WTC11 (cell line): ENCODE measurements at regions not wholly inside any gene's neighbourhood (a gene's known extent, or its start where the extent isn't known, plus 50 kb on each side); places are given as distances from the start of the nearest gene placed in this dataset.

Experiments
- ATAC-seq: fragments of 200-7000 bp; cut with Tn5 transposase; 2 replicates; pipeline ENCODE4 v1.10.0; 2021; ENCODE audit warnings: mild to moderate bottlenecking, moderate library complexity
- CTCF ChIA-PET: fragments of 300-600 bp; sonication (Branson Sonifier 250); formaldehyde crosslinking; loops from one replicate; lab custom pipeline; 2021; ENCODE audit warnings: antibody characterized with exemption; lab: Charles Lee
- POLR2A ChIA-PET: fragments of 350-600 bp; sonication (Branson Sonifier 250); formaldehyde crosslinking; loops from one replicate; lab custom pipeline; 2021; ENCODE audit warnings: antibody characterized with exemption; lab: Charles Lee
- DNase-seq: peaks from one replicate; pipeline ENCODE4 v3.0.0; 2021; ENCODE audit warnings: low spot score
- H3K27ac Mint-ChIP-seq: 2 replicates; pipeline ENCODE4 v1.8.0; 2021; ENCODE audit warnings: mixed read lengths
- H3K27me3 Mint-ChIP-seq: 2 replicates; pipeline ENCODE4 v1.8.0; 2021; ENCODE audit warnings: low read depth, mild to moderate bottlenecking, moderate library complexity, mixed read lengths
- H3K36me3 Mint-ChIP-seq: 2 replicates; pipeline ENCODE4 v1.8.0; 2021; ENCODE audit warnings: mixed read lengths
- H3K4me1 Mint-ChIP-seq: 2 replicates; pipeline ENCODE4 v1.8.0; 2022; ENCODE audit warnings: mixed read lengths
- H3K4me3 Mint-ChIP-seq: 2 replicates; pipeline ENCODE4 v1.8.0; 2021; ENCODE audit warnings: mild to moderate bottlenecking, moderate library complexity, mixed read lengths
- H3K9me3 Mint-ChIP-seq: 2 replicates; pipeline ENCODE4 v1.8.0; 2021; ENCODE audit warnings: mixed read lengths
- CBFB ChIP-seq: sonication (generic); formaldehyde crosslinking; IDR thresholded peaks from 2 replicates; pipeline ENCODE4 v1.8.1; 2022; ENCODE audit warnings: mild to moderate bottlenecking, low read depth, missing genetic modification reagents
- E2F1 ChIP-seq: sonication (generic); formaldehyde crosslinking; IDR thresholded peaks from 2 replicates; pipeline ENCODE4 v1.8.0; 2022; ENCODE audit warnings: mild to moderate bottlenecking, missing genetic modification reagents
- FOXJ3 ChIP-seq: sonication (generic); formaldehyde crosslinking; IDR thresholded peaks from 2 replicates; pipeline ENCODE4 v1.9.0; 2021; ENCODE audit warnings: missing genetic modification reagents, mild to moderate bottlenecking, borderline replicate concordance
- NR1H2 ChIP-seq: sonication (generic); formaldehyde crosslinking; IDR thresholded peaks from 2 replicates; pipeline ENCODE4 v1.9.0; 2021; ENCODE audit warnings: mild to moderate bottlenecking, moderate library complexity, missing genetic modification reagents
- NR3C1 ChIP-seq: sonication (generic); formaldehyde crosslinking; conservative IDR thresholded peaks from 2 replicates; pipeline ENCODE4 v1.8.1; 2023; ENCODE audit warnings: low read depth, mild to moderate bottlenecking, missing genetic modification reagents
- SMAD3 ChIP-seq: sonication (generic); formaldehyde crosslinking; IDR thresholded peaks from 2 replicates; pipeline ENCODE4 v1.8.0; 2022; ENCODE audit warnings: missing genetic modification reagents, mild to moderate bottlenecking, borderline replicate concordance
- TCF7 ChIP-seq: sonication (generic); formaldehyde crosslinking; IDR thresholded peaks from 2 replicates; pipeline ENCODE4 v1.8.0; 2022; ENCODE audit warnings: mild to moderate bottlenecking, low read depth, missing genetic modification reagents, moderate library complexity
- USF1 ChIP-seq: sonication (generic); formaldehyde crosslinking; IDR thresholded peaks from 2 replicates; pipeline ENCODE4 v1.8.0; 2022; ENCODE audit warnings: mild to moderate bottlenecking, missing genetic modification reagents
- ZNF121 ChIP-seq: sonication (generic); formaldehyde crosslinking; IDR thresholded peaks from 2 replicates; pipeline ENCODE4 v1.8.0; 2023; ENCODE audit warnings: missing genetic modification reagents
- ZNF219 ChIP-seq: sonication (generic); formaldehyde crosslinking; IDR thresholded peaks from 2 replicates; pipeline ENCODE4 v1.8.0; 2023; ENCODE audit warnings: missing genetic modification reagents, mild to moderate bottlenecking, borderline replicate concordance
- ZNF396 ChIP-seq: fragments of 250-450 bp; sonication (Bioruptor Pico); IDR thresholded peaks from 2 replicates; pipeline ENCODE4 v1.8.0; 2021; ENCODE audit warnings: mild to moderate bottlenecking, moderate library complexity, borderline replicate concordance
- TF ChIP-seq, protein P1 (sequence below): fragments of 250-450 bp; sonication (Bioruptor Pico); conservative IDR thresholded peaks from 2 replicates; pipeline ENCODE4 v1.9.0; 2021; ENCODE audit warnings: mild to moderate bottlenecking
- TF ChIP-seq, protein P2 (sequence below): sonication (generic); formaldehyde crosslinking; conservative IDR thresholded peaks from 2 replicates; pipeline ENCODE4 v1.8.1; 2022; ENCODE audit warnings: mild to moderate bottlenecking, missing genetic modification reagents
- TF ChIP-seq, protein P3 (sequence below): fragments of 250-450 bp; sonication (Bioruptor Pico); IDR thresholded peaks from 2 replicates; pipeline ENCODE4 v1.9.0; 2021; ENCODE audit warnings: mild to moderate bottlenecking

DNA sequence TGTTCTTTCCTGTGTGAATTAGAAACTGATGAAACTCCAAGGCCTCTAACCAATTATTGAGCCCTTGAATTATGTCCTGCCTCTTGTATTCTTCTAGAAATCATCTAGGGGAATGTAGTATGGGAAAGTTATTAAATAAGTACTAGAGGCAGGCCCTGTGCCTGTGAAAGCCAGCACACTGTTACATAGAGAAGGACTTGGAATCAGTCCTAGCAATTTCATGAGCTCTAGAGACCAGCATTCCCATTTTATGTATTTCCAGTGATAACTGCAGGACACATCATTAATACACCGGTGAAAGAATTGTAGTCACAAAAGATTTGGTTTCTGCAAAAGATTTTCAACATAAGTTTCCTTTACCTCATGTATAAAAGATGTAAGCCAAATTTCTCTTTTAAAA is 168.5 kb upstream of the VLDLR start:
- no peaks in the 10 kb centered on the region for H3K27me3 Mint-ChIP-seq
- no peak overlapping the region for H3K27ac Mint-ChIP-seq

GRCh38 chr9:2453701-2454100 is 167.9 kb upstream of the VLDLR start:
- peaks cover 6% of the 10 kb centered on the region; the same call in 1 of the 2 replicates for H3K9me3 Mint-ChIP-seq
- no peaks in the 10 kb centered on the region for H3K27me3 Mint-ChIP-seq
- ChIA-PET POLR2A (no interaction called here), CTCF (no interaction called here)
- TF ChIP-seq NR3C1 (CRISPR knock-in tag), result no peak
- no peak for TF ChIP-seq TCF7 (CRISPR knock-in tag)
- no peak for TF ChIP-seq E2F1 (CRISPR knock-in tag)
- TF ChIP-seq SMAD3 (CRISPR knock-in tag), result no peak
- no peak for TF ChIP-seq ZNF396 (CRISPR knock-in tag)
- TF ChIP-seq, protein P1, sequence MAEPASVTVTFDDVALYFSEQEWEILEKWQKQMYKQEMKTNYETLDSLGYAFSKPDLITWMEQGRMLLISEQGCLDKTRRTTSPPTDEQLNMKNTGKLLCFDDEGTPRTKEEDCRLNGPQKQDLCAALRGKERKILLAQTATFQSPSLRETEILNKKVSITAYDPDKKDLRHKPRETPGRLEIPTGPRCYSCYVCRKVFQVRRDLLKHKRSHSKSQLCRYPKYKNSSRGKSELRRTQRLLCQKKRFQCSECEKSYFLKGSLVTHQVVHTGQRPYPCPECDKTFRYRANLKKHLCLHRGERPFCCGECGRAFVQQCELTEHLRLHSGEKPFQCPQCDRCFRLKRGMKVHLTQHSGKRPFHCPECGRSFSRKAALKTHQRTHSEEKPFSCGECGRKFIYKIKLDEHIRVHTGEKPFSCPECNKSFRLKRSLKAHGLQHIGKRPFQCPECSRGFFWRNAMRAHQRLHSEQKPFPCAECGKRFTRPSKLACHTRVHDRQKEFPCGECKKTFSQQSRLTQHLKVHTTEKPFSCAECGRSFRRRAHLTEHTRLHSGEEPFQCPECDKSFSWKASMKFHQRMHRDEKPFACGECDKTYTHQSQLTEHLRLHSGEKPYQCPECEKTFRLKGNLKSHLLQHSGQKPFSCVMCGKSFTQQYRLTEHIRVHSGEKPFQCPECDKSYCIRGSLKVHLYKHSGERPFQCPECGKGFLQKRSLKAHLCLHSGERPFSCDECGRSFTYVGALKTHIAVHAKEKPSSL (CRISPR knock-in tag), result no peak
- no peak for TF ChIP-seq NR1H2 (CRISPR knock-in tag)
- TF ChIP-seq CBFB (CRISPR knock-in tag), result no peak
- no peak for TF ChIP-seq USF1
- TF ChIP-seq ZNF121 (CRISPR knock-in tag), result no peak
- H3K27ac Mint-ChIP-seq, result no peak overlapping the region
- ATAC-seq (no peak), DNase-seq (no peak)
- peaks cover 16% of the 10 kb centered on the region for H3K4me1 Mint-ChIP-seq
- no peak overlapping the region for H3K4me3 Mint-ChIP-seq
- no peaks in the 10 kb centered on the region for H3K36me3 Mint-ChIP-seq

More for the DNA sequence above, 168.5 kb upstream of the VLDLR start:
- TF ChIP-seq, protein P2, sequence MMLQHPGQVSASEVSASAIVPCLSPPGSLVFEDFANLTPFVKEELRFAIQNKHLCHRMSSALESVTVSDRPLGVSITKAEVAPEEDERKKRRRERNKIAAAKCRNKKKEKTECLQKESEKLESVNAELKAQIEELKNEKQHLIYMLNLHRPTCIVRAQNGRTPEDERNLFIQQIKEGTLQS (CRISPR knock-in tag), result no peak
- POLR2A ChIA-PET, result no interaction called here
- CTCF ChIA-PET, result no interaction called here
- no peak for DNase-seq
- no peaks in the 10 kb centered on the region for H3K36me3 Mint-ChIP-seq
- peaks cover 16% of the 10 kb centered on the region for H3K4me1 Mint-ChIP-seq
- H3K9me3 Mint-ChIP-seq, result peaks cover 6% of the 10 kb centered on the region; the same call in 1 of the 2 replicates
- ATAC-seq, result no peak
- no peak overlapping the region for H3K4me3 Mint-ChIP-seq

DNA sequence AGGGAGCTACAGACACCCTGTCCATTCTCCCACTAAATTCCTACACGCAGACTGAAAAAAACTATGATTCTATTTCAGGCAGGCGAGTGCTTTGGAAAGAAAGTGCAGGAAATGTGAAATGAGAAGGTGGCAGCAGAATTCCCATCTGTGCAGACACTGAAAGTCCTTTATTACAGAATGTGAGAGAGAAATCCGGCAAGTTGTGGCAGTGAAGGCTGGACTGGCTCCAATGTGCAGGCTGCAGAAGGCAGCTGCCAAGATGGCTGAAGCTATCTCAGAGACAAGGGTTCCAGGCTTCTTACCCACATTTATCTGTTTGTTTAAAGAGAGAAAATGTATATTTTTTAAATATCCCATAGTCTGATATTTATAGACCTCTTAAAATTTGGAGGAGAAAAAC is 161.8 kb upstream of the VLDLR start:
- Mint-ChIP-seq H3K9me3 (peaks cover 21% of the 10 kb centered on the region), H3K36me3 (peaks cover 13% of the 10 kb centered on the region), H3K4me3 (no peak overlapping the region)
- no peak for ATAC-seq
- CTCF ChIA-PET, result no interaction called here
- TF ChIP-seq, protein P3, sequence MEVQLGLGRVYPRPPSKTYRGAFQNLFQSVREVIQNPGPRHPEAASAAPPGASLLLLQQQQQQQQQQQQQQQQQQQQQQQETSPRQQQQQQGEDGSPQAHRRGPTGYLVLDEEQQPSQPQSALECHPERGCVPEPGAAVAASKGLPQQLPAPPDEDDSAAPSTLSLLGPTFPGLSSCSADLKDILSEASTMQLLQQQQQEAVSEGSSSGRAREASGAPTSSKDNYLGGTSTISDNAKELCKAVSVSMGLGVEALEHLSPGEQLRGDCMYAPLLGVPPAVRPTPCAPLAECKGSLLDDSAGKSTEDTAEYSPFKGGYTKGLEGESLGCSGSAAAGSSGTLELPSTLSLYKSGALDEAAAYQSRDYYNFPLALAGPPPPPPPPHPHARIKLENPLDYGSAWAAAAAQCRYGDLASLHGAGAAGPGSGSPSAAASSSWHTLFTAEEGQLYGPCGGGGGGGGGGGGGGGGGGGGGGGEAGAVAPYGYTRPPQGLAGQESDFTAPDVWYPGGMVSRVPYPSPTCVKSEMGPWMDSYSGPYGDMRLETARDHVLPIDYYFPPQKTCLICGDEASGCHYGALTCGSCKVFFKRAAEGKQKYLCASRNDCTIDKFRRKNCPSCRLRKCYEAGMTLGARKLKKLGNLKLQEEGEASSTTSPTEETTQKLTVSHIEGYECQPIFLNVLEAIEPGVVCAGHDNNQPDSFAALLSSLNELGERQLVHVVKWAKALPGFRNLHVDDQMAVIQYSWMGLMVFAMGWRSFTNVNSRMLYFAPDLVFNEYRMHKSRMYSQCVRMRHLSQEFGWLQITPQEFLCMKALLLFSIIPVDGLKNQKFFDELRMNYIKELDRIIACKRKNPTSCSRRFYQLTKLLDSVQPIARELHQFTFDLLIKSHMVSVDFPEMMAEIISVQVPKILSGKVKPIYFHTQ, result no peak
- TF ChIP-seq FOXJ3 (CRISPR knock-in tag) (no peak), ZNF219 (CRISPR knock-in tag) (no peak)
- TF ChIP-seq, all 79 proteins: peak for 0
- Mint-ChIP-seq H3K4me1 (peaks cover 5% of the 10 kb centered on the region; the same call in 1 of the 2 replicates), H3K27ac (no peak overlapping the region), H3K27me3 (no peaks in the 10 kb centered on the region; the same call in 1 of the 2 replicates)
- DNase-seq, result no peak
- POLR2A ChIA-PET, result no interaction called here
